ENCODE measurements at regions not wholly inside any gene's neighbourhood (a gene's known extent, or its start where the extent isn't known, plus 50 kb on each side); places are given as distances from the start of the nearest gene placed in this dataset.

DNA sequence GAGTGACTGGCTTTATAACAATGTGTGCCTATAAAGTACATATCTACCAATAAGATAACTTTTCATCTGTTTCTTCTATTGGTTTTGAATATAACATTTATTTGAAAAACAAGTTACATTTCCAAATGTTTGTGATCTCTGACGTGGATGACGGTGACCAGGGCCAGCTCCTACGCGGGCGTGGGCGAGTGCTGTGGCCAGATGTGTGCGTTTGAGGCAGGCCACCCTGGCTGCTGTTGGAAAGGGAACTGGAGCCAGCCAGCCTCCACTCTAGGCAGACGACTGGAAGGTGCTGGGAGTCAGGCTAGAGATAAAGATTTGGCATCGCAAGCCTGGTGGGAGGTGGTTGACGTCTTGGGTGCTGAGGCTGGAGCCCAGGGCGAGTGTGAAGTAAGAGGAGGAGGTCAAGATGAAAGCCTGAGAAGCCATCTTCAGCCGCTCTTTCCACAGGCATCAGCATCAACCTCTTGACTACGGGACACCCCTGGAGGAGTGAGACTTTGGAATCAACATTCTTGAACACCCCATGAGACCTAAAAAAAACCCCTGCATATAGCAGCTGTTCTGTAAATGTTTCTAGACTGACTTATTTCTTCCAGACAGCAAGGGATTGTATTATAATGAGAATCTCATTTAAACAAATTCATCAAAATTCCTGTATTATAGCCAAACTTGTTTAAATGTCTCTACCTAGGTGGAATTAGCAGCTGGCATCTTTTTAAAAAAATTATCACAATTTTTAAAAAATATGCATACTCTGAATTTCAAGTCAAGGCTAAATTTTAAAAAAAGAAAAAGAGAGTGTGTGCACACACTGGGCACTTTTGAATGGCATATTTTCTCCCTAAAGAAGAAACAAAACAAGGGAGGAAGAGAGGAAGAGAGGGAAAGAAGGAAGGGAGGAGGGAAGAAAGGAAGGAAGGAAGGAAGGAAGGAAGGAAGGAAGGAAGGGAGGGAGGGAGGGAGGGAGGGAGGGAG lies 112.5 kb upstream of the SLC44A3 start:
- no peak for DNase-seq
- Mint-ChIP-seq H3K4me1 (no peaks in the 10 kb centered on the region), H3K27ac (peak overlapping the region in 1 of 8 donors; percentile 80), H3K9me3 (no peaks in the 10 kb centered on the region), H3K4me3 (no peak overlapping the region), H3K36me3 (no peaks in the 10 kb centered on the region), H3K27me3 (peaks cover 2 to 11% of the 10 kb centered on the region in 2 donors)
- no peaks in the 10 kb centered on the region for H3K4me1 ChIP-seq (ENCODE audit: insufficient read depth, low read length)
- no peaks in the 10 kb centered on the region for H3K27me3 ChIP-seq (ENCODE audit: insufficient read depth, low read length, poor library complexity, severe bottlenecking)
- H3K36me3 ChIP-seq (ENCODE audit: insufficient read depth, low read length) = no peaks in the 10 kb centered on the region
- ChIA-PET CTCF (no interaction called here), POLR2A (no interaction called here)
- H3K9me3 ChIP-seq (ENCODE audit: low read length) = no peaks in the 10 kb centered on the region
- no peak overlapping the region for H3K27ac ChIP-seq (ENCODE audit: low read depth, low read length)
- H3K4me3 ChIP-seq (ENCODE audit: low read length) = no peak overlapping the region

DNA sequence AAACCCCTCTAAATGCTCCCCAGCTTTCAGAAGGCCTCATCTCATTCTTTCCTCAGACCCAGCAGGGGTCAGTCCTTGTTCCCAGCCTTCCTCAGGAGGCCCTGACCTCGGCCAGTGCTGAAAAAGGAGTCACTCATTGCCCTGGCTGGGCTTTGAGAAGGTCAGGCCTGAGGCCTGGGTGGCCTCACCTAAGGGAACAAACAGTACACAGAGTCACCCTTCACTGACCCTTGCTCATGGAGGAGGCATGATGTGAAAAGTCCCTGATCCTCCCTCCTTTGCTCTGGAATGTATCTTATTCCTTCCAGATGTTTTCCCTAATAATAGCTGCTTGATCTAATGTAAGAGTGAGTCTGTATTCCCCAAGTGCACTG lies 117.7 kb upstream of the SLC44A3 start:
- Mint-ChIP-seq H3K4me3 (no peak overlapping the region), H3K9me3 (no peaks in the 10 kb centered on the region), H3K4me1 (no peaks in the 10 kb centered on the region), H3K36me3 (no peaks in the 10 kb centered on the region), H3K27ac (no peak overlapping the region), H3K27me3 (peaks cover 0 to 4% of the 10 kb centered on the region in 2 donors)
- H3K27ac ChIP-seq (ENCODE audit: low read depth, low read length) = no peak overlapping the region
- CTCF ChIA-PET = no interaction called here
- DNase-seq = no peak
- no peaks in the 10 kb centered on the region for H3K9me3 ChIP-seq (ENCODE audit: low read length)
- no peaks in the 10 kb centered on the region for H3K36me3 ChIP-seq (ENCODE audit: insufficient read depth, low read length)
- H3K4me1 ChIP-seq (ENCODE audit: insufficient read depth, low read length) = no peaks in the 10 kb centered on the region
- no peaks in the 10 kb centered on the region for H3K27me3 ChIP-seq (ENCODE audit: insufficient read depth, low read length, poor library complexity, severe bottlenecking)
- POLR2A ChIA-PET = no interaction called here
- no peak overlapping the region for H3K4me3 ChIP-seq (ENCODE audit: low read length)

DNA sequence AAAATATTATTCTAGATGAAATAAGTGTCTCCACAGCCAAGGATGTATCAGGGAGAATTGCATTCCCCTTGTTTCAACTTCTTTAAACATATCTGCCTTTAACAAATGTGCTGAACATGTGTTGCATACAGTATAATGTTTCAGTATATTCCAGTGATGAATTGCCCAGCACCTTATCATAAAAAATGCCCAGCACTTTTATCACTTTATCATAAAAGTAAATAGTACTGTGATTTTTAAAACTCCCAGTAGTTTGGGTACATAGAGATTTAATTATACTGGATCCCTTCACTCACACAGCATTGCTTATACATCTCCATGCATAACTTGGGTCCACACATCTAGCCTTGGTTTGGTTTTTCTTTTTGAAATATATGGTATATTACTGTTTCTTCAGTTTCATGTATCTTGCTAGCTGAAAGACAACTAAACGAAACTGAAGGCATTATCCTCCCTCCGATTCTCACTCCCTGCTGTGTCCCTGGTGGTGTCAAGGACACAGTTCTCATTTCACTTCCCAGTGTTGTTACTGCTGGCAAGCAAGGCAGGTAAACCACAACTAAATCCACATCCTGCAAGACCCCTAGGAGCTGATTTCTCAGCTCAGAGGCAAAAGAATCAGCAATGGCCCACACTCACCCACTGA lies 118.2 kb upstream of the SLC44A3 start:
- H3K36me3 ChIP-seq (ENCODE audit: insufficient read depth, low read length) = no peaks in the 10 kb centered on the region
- no peak for DNase-seq
- Mint-ChIP-seq H3K4me3 (no peak overlapping the region), H3K27me3 (peaks cover 0 to 4% of the 10 kb centered on the region in 2 donors), H3K4me1 (no peaks in the 10 kb centered on the region), H3K36me3 (no peaks in the 10 kb centered on the region), H3K27ac (no peak overlapping the region), H3K9me3 (no peaks in the 10 kb centered on the region)
- ChIA-PET CTCF (no interaction called here), POLR2A (no interaction called here)
- H3K4me1 ChIP-seq (ENCODE audit: insufficient read depth, low read length) = no peaks in the 10 kb centered on the region
- H3K27ac ChIP-seq (ENCODE audit: low read depth, low read length) = no peak overlapping the region
- H3K27me3 ChIP-seq (ENCODE audit: insufficient read depth, low read length, poor library complexity, severe bottlenecking) = no peaks in the 10 kb centered on the region
- no peaks in the 10 kb centered on the region for H3K9me3 ChIP-seq (ENCODE audit: low read length)
- H3K4me3 ChIP-seq (ENCODE audit: low read length) = no peak overlapping the region

DNA sequence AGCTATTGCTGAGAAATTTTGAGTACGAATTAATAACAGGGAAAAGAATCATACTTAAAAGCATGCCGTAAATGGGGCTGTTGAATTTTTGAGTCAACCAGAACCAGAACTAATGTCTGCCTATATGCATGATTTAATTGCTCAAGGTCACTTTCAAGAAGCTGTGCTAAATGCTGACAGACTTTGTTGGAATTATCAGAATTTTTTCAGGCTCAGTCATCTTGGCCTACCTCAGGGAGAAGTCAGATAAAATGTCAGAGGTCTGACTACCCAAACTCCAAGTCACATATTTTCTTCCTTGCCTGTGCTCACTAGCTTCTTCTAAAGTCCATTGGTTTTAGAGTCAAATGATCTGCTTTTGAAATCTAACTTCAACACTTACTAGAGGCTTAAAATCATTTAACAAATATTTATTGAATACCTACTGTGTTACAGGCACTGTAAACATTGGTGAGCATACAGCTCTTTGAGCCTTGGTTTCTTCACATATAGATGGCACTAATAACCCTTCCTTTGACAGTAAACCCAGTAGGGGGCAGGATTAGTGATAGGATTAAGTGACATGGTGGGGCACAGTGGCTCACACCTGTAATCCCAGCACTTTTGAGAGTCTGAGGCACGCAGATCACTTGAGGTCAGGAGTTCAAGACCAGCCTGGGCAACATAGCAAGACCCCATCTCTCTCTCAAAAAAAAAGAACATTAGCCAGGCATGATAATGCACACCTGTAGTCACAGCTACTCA lies 121.2 kb upstream of the SLC44A3 start:
- POLR2A ChIA-PET = no interaction called here
- CTCF ChIA-PET = no interaction called here
- no peak overlapping the region for H3K4me3 Mint-ChIP-seq

DNA sequence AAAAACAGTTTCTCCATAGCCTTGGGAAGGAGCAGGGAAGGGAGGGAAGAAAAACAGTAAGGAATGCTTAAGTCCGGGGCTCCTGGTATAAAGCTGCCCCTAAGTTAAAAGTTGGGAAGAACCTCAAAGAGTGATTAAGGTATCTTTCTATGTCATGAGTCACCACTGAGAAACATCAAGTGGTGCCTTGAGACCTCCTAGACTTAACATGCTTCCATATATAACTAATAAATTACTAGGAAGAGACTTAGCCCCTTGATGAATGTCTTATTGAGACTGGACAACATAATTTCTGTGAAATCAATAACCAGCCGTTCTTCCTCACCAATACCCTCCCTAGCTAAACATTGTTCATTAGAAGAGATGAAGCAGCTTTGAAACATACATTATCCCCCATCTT lies 121.8 kb upstream of the SLC44A3 start:
- Histone ChIP-seq H3K27ac (ENCODE audit: low read depth, low read length) (no peak overlapping the region), H3K27me3 (ENCODE audit: insufficient read depth, low read length, poor library complexity, severe bottlenecking) (no peaks in the 10 kb centered on the region), H3K9me3 (ENCODE audit: low read length) (no peaks in the 10 kb centered on the region), H3K36me3 (ENCODE audit: insufficient read depth, low read length) (no peaks in the 10 kb centered on the region), H3K4me3 (ENCODE audit: low read length) (no peak overlapping the region), H3K4me1 (ENCODE audit: insufficient read depth, low read length) (no peaks in the 10 kb centered on the region)
- peaks cover 9 to 12% of the 10 kb centered on the region in 2 donors for H3K27me3 Mint-ChIP-seq
- H3K4me1 Mint-ChIP-seq = peaks cover 0 to 4% (median 2%) of the 10 kb centered on the region in 3 donors
- no peak for DNase-seq
- no peak overlapping the region for H3K4me3 Mint-ChIP-seq
- no peak overlapping the region for H3K27ac Mint-ChIP-seq
- H3K9me3 Mint-ChIP-seq = peaks cover 0 to 2% (median 0%) of the 10 kb centered on the region in 5 donors
- ChIA-PET CTCF (no interaction called here), POLR2A (no interaction called here)
- H3K36me3 Mint-ChIP-seq = no peaks in the 10 kb centered on the region

More for the DNA sequence above, 121.2 kb upstream of the SLC44A3 start:
- no peaks in the 10 kb centered on the region for H3K36me3 Mint-ChIP-seq
- no peak for DNase-seq
- Histone ChIP-seq H3K4me1 (ENCODE audit: insufficient read depth, low read length) (no peaks in the 10 kb centered on the region), H3K4me3 (ENCODE audit: low read length) (no peak overlapping the region), H3K27ac (ENCODE audit: low read depth, low read length) (no peak overlapping the region), H3K36me3 (ENCODE audit: insufficient read depth, low read length) (no peaks in the 10 kb centered on the region), H3K27me3 (ENCODE audit: insufficient read depth, low read length, poor library complexity, severe bottlenecking) (no peaks in the 10 kb centered on the region), H3K9me3 (ENCODE audit: low read length) (no peaks in the 10 kb centered on the region)
- peaks cover 0 to 2% (median 0%) of the 10 kb centered on the region in 5 donors for H3K9me3 Mint-ChIP-seq
- H3K27ac Mint-ChIP-seq = no peak overlapping the region
- peaks cover 9% of the 10 kb centered on the region in 2 donors for H3K27me3 Mint-ChIP-seq
- H3K4me1 Mint-ChIP-seq = peaks cover 0 to 4% (median 2%) of the 10 kb centered on the region in 3 donors

DNA sequence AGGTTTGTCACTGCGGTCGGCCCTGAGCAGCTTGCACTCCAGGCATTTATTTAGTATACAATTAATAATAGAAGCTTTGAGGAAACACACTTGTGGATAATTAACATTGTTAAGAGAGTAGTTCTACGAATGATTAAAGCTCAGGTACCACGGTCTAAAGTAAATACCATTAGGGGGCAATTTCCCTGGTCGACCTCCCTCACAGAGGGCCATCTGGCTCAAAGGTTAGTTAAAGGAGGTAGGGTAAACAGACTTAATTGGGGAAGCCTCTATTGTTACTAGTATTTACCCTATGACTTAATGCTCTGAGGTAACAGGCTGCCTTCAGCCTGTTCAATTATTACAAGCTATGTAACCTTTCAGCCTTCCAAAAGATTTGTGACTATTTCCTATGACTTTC lies 122.3 kb upstream of the SLC44A3 start:
- no peak overlapping the region for H3K4me3 ChIP-seq (ENCODE audit: low read length)
- no peaks in the 10 kb centered on the region for H3K9me3 ChIP-seq (ENCODE audit: low read length)
- H3K27me3 Mint-ChIP-seq = peaks cover 8 to 15% of the 10 kb centered on the region in 2 donors
- H3K36me3 ChIP-seq (ENCODE audit: insufficient read depth, low read length) = no peaks in the 10 kb centered on the region
- ChIA-PET CTCF (no interaction called here), POLR2A (no interaction called here)
- H3K4me1 Mint-ChIP-seq = peaks cover 0 to 4% (median 2%) of the 10 kb centered on the region in 3 donors
- H3K4me3 Mint-ChIP-seq = no peak overlapping the region
- H3K9me3 Mint-ChIP-seq = peaks cover 0 to 2% (median 0%) of the 10 kb centered on the region in 5 donors
- no peak overlapping the region for H3K27ac ChIP-seq (ENCODE audit: low read depth, low read length)
- no peaks in the 10 kb centered on the region for H3K36me3 Mint-ChIP-seq
- no peak for DNase-seq
- no peak overlapping the region for H3K27ac Mint-ChIP-seq
- no peaks in the 10 kb centered on the region for H3K27me3 ChIP-seq (ENCODE audit: insufficient read depth, low read length, poor library complexity, severe bottlenecking)
- no peaks in the 10 kb centered on the region for H3K4me1 ChIP-seq (ENCODE audit: insufficient read depth, low read length)

DNA sequence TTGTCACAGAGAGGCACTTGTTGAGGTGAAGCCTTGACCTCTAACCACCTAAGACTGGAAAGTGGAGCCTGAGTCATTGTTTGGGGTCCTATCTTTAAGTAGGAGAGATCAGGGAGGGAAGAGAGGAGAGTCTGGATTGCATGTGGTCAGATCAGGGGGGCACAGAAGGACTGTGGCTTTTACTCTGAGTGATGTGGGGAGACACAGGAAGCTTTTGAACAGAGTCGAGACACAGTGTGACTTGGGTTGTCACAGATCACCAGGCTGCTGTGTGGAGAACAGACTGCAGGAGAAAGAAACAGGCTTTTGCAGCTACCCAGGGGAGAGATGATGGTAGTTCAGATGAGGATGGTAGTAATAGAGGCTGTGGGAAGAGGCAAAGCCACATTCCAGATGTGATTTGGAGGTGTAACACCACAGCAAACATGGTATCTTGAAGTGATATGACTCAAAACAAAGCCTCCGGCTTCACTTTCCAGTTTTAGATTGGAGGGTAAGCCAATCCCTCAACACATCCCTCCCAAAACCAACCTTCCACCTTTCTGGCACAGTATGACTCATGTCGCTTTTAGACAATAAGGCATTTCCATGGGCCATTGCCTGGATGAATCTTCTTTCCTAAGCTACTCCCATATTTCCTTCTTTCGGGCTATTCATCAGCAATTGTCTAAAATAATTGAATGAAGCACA lies 125.8 kb upstream of the SLC44A3 start:
- Histone ChIP-seq H3K4me3 (ENCODE audit: low read length) (no peak overlapping the region), H3K4me1 (ENCODE audit: insufficient read depth, low read length) (no peaks in the 10 kb centered on the region), H3K27me3 (ENCODE audit: insufficient read depth, low read length, poor library complexity, severe bottlenecking) (no peaks in the 10 kb centered on the region), H3K27ac (ENCODE audit: low read depth, low read length) (no peak overlapping the region), H3K9me3 (ENCODE audit: low read length) (no peaks in the 10 kb centered on the region), H3K36me3 (ENCODE audit: insufficient read depth, low read length) (no peaks in the 10 kb centered on the region)
- Mint-ChIP-seq H3K36me3 (no peaks in the 10 kb centered on the region), H3K4me3 (no peak overlapping the region), H3K9me3 (peaks cover 0 to 2% (median 0%) of the 10 kb centered on the region in 5 donors), H3K27ac (no peak overlapping the region), H3K4me1 (peaks cover 0 to 4% (median 2%) of the 10 kb centered on the region in 3 donors), H3K27me3 (peaks cover 10 to 22% of the 10 kb centered on the region in 2 donors)
- no peak for DNase-seq
- POLR2A ChIA-PET = no interaction called here
- CTCF ChIA-PET = no interaction called here
